IPS-20b (cell line): ENCODE measurements at regions not wholly inside any gene's neighbourhood (a gene's known extent, or its start where the extent isn't known, plus 50 kb on each side); places are given as distances from the start of the nearest gene placed in this dataset.
"Not testable (repeated sequence)": the region's sequence is repeated elsewhere in the genome, so short reads cannot be mapped to it uniquely, and the experiment has no call there.

ENCODE experiments used
- H3K27ac ChIP-seq: one replicate; pipeline ENCODE4 v1.5.1; 2013; ENCODE audit warnings: low read length
- H3K27me3 ChIP-seq: 2 replicates; pipeline ENCODE4 v1.6.1; 2013; ENCODE audit warnings: mild to moderate bottlenecking, low read length, inconsistent platforms; ENCODE audit not compliant: insufficient read depth
- H3K36me3 ChIP-seq: 2 replicates; pipeline ENCODE4 v1.6.1; 2013; ENCODE audit warnings: low read depth, mild to moderate bottlenecking, inconsistent platforms, low read length, moderate library complexity; ENCODE audit not compliant: insufficient read depth
- H3K4me1 ChIP-seq: 2 replicates; pipeline ENCODE4 v1.6.1; 2013; ENCODE audit warnings: mild to moderate bottlenecking, control low read depth, inconsistent platforms, low read length, moderate library complexity; ENCODE audit not compliant: insufficient read depth
- H3K4me3 ChIP-seq: 2 replicates; pipeline ENCODE4 v1.5.1; 2013; ENCODE audit warnings: mild to moderate bottlenecking, low read length, inconsistent platforms
- H3K9ac ChIP-seq: 2 replicates; pipeline ENCODE4 v1.6.1; 2013; ENCODE audit warnings: low read depth, mild to moderate bottlenecking, inconsistent platforms, low read length, moderate library complexity
- H3K9me3 ChIP-seq: 2 replicates; pipeline ENCODE4 v1.6.1; 2013; ENCODE audit warnings: mild to moderate bottlenecking, low read depth, low read length, inconsistent platforms; ENCODE audit not compliant: insufficient read depth

DNA sequence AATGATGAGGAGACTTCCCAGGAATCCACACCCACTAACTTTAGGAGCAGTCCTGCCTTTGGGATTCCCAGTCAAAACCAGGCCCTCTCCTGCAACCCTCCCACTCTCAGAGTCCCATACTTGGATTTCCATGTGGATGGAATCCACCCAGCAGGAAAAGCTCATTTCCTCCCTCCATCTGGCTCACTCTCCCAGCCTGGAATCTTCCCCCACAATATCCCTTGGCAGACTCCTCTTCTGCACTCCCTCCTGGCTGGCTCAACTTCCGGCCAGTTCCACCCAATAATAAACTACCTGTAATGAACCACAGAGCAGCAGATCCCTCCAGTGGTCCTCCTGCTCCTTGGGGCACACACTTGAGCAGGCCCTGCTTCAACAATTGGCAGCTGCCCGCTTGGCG lies 102.8 kb upstream of the EGLN3 start:
- no peaks in the 10 kb centered on the region for H3K4me1 ChIP-seq
- H3K9me3 ChIP-seq: no peaks in the 10 kb centered on the region
- H3K4me3 ChIP-seq: no peak overlapping the region
- no peak overlapping the region for H3K9ac ChIP-seq
- peaks cover 3% of the 10 kb centered on the region for H3K27me3 ChIP-seq
- H3K27ac ChIP-seq: no peak overlapping the region
- no peaks in the 10 kb centered on the region for H3K36me3 ChIP-seq

DNA sequence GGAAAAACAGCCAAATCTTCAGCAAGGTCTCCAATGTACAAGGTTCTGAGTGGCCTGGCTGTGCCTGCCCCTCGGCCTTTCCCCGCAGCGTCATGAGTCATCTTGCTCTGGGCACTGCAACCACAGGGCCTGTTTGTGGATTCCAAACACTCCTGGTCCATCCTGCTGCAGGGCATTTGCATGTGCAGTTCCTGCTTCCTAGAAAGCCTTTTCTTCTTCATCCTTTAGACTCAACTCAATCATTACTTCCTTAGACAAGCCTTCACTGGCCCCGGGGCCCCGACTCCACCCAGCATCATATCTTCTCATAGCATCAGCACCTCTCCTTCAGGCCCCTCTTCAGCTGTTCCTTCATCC lies 101.8 kb upstream of the EGLN3 start:
- Histone ChIP-seq H3K36me3 (no peaks in the 10 kb centered on the region), H3K9ac (no peak overlapping the region), H3K4me1 (no peaks in the 10 kb centered on the region), H3K9me3 (no peaks in the 10 kb centered on the region), H3K27ac (no peak overlapping the region), H3K27me3 (no peaks in the 10 kb centered on the region), H3K4me3 (no peak overlapping the region)

DNA sequence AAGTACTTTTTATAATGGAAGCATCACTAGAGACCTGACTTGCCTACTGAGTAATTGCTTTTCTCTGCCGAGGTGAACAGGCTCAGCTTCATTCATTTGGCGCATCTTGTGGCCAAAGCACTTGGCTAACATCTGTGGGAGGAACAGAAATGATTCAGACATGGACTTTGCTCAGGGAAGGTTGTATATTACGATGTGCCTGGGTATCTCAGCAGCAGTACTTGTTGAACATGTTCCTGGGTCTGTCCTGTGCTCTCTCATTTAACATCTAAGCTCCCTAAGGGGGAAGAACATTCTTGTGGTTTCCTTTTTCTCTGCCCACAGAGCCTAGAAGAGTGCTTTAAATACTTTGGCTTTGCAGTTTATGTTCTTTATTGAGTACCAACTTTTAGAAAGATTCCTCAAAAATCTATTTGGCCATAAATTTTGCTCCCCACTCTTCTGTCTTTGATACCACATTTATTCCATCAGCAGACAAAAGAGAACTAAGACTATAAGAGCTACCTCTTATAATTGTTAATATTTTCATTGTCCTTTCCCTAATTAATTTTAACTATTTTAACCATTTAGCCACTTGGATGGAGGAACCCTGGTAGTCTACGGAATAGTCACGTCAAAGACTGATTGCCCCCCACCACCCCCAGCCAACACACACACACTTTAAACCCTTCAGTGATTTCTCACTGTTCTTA lies 101.2 kb upstream of the EGLN3 start:
- H3K4me3 ChIP-seq: no peak overlapping the region
- no peaks in the 10 kb centered on the region for H3K9me3 ChIP-seq
- H3K36me3 ChIP-seq: no peaks in the 10 kb centered on the region
- no peak overlapping the region for H3K27ac ChIP-seq
- H3K4me1 ChIP-seq: no peaks in the 10 kb centered on the region
- H3K9ac ChIP-seq: no peak overlapping the region
- H3K27me3 ChIP-seq: no peaks in the 10 kb centered on the region

DNA sequence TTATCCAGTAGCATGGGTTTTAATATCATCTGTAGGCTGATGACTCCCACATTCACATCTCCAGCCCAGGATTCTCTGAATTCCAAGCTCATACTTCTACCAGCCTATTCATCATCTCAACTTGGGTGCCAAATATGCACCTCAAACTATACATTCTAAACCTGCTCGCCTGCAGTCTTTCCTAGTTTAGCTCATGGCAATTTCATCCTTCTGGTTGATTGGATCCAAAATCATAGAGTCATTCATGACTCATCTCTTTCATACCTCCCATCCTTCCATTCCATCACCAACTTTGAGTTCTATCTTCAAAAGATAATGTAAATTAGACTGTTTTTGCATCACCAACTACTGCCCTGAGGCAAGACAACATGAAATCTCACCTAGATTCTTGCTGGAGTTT lies 99.7 kb upstream of the EGLN3 start:
- no peaks in the 10 kb centered on the region for H3K4me1 ChIP-seq
- H3K4me3 ChIP-seq: no peak overlapping the region
- no peak overlapping the region for H3K9ac ChIP-seq
- no peak overlapping the region for H3K27ac ChIP-seq
- H3K27me3 ChIP-seq: no peaks in the 10 kb centered on the region
- no peaks in the 10 kb centered on the region for H3K36me3 ChIP-seq
- H3K9me3 ChIP-seq: no peaks in the 10 kb centered on the region

DNA sequence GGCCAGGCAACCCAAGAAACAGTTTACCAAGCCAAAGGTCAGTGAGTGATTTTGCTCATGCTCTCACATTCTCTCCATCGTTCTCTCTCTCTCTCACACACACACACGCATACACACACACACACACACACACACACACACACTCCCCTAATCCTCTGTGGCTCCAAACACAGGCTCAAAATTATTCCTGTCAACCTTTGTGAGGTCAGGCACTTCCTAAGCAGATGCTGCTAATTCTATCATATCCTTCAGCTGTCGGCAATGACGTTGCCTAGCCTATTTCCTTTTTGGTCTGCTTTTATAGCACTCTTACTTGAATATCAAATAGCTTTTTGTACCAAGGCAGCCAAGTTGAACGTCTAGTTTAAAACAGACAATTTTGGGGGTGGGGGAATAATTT lies 98.9 kb upstream of the EGLN3 start:
- no peak overlapping the region for H3K4me3 ChIP-seq
- H3K27me3 ChIP-seq: no peaks in the 10 kb centered on the region
- H3K9me3 ChIP-seq: no peaks in the 10 kb centered on the region
- no peaks in the 10 kb centered on the region for H3K36me3 ChIP-seq
- H3K4me1 ChIP-seq: no peaks in the 10 kb centered on the region
- no peak overlapping the region for H3K27ac ChIP-seq
- no peak overlapping the region for H3K9ac ChIP-seq

DNA sequence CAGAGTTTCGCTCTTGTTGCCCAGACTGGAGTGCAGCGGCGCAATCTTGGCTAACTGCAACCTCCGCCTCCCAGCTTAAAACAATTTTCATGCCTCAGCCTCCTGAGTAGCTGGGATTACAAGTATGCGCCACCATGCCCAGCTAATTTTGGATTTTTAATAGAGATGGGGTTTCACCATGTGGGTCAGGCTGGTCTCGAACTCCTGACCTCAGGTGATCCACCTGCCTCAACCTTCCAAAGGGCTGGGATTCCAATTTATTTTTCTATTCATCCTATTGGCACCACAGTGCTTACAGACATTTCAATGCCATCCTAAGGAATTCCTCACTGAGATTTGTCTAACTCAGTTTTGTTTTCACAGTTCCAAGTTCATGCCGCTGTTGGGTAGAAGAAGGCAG lies 98.3 kb upstream of the EGLN3 start:
- not testable (repeated sequence) for H3K4me3 ChIP-seq, H3K36me3 ChIP-seq, H3K4me1 ChIP-seq, H3K9me3 ChIP-seq, H3K27ac ChIP-seq, H3K9ac ChIP-seq, H3K27me3 ChIP-seq

DNA sequence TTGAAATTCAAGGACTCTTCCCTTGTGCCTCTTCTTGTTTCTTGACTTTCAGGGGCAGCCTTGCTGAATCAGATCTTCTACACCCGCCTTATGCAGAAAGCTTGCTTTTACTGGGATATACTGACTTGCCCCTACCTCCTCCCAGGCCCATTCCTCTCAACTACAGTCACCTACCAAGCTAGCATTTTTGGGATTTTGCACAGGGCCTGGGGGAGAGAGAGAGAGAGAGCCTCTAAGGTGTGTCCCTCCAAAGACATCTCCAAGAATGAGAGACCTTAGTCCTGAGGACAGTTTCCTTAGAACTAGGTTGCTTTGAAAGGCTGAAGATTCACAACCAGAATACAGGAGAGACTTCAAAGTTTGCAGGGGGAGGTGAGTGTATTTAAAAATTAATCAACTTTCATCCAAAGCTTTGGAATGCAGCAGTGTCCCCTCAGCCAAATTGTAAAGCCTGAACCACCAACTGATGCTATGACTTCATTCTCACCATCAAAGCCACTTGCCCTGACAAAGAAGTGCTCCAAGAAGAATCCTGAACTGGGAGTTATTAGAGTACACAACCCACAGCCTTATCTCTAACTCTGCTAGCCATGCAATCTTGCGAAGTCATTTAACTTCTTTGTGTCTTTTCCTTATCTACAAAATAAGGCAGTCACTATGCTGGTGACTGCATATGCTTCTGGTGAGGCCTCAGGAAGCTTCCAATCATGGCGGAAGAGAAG lies 96.1 kb upstream of the EGLN3 start:
- peaks cover 6% of the 10 kb centered on the region; the same call in 1 of the 2 replicates for H3K4me1 ChIP-seq
- no peaks in the 10 kb centered on the region for H3K36me3 ChIP-seq
- no peaks in the 10 kb centered on the region for H3K27me3 ChIP-seq
- H3K4me3 ChIP-seq: no peak overlapping the region
- H3K9ac ChIP-seq: no peak overlapping the region
- no peak overlapping the region for H3K27ac ChIP-seq
- H3K9me3 ChIP-seq: no peaks in the 10 kb centered on the region

DNA sequence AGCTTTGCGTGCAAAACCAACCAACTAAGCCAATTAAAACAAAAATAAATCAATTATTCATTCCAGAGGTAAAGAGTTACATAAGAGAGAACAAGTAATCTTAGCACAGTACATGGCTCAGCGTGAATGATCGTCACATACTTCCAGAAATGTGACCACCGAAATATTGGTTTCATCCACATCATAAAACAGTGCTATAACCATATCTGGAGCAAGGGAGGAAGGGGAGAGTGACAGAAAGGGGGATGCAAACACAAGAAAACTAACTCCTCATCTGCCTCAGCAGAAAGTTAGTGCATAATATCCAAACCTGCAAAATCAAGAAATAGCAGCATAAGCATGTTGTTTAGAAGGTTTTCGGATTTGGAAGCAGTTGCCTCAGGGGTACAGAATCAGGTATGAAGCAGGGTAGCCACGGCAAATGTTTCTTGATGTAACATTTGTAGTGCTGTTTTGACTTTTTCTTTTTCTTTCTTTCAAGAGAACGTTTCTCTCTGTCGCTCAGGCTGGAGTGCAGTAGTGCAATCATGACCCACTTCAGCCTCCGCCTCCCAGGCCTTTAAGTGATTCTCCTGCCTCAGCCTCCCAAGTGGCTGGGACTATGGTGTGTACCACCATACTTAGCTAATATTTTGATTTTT lies 93.9 kb upstream of the EGLN3 start:
- no peaks in the 10 kb centered on the region for H3K36me3 ChIP-seq
- peaks cover 6% of the 10 kb centered on the region; the same call in 1 of the 2 replicates for H3K4me1 ChIP-seq
- H3K4me3 ChIP-seq: no peak overlapping the region
- no peak overlapping the region for H3K27ac ChIP-seq
- H3K9ac ChIP-seq: no peak overlapping the region
- H3K9me3 ChIP-seq: no peaks in the 10 kb centered on the region
- no peaks in the 10 kb centered on the region for H3K27me3 ChIP-seq

DNA sequence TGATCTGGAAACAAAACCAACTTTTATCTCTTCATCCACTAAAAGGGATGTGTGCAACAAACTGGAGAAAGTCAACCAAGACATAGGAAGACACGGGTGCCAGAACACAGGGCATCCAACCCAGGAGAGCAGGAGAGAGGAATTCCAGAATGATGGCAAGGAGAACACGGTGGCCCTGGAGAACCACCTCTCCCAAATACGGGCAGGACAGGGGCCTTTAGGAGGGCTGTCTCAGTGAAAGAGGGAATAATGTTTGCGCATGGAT lies 93.4 kb upstream of the EGLN3 start:
- Histone ChIP-seq H3K27me3 (no peaks in the 10 kb centered on the region), H3K4me3 (no peak overlapping the region), H3K4me1 (peaks cover 6% of the 10 kb centered on the region; the same call in 1 of the 2 replicates), H3K36me3 (no peaks in the 10 kb centered on the region), H3K27ac (no peak overlapping the region), H3K9me3 (no peaks in the 10 kb centered on the region), H3K9ac (no peak overlapping the region)

DNA sequence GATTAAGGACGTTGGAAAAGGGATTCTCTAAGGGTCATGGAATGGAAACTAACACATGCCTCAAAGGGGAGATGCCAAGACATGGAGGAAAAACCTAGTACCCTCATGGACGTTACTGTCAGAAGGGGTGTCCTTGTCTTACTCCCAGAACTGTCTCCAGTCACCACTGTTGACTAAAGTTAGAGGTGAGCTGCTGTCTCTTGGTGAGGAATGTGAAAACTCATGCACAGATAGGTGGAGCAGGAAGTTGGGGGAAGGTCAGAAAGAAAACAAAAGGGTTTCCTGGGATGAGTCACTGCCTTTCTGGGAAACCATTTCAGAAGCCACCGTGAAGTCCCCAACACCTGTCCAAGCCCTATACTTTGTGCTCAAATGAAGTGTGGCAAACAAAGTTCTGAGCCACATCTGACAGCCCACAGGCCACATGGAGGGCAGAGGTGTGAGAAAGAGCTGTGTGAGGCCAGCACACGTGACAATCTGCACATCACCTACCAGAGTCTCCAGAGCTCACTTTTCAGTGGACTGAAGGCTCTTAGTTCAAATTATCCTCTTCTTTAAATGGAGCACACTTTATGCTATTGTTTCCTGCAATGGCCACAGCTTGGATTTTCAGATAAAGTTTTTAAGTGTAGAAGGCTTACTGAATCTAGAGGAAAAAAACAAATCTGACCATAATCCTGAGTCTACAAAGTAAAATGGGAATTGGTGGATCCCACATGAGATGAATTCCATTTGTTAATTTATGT lies 92.9 kb upstream of the EGLN3 start:
- Histone ChIP-seq H3K9ac (no peak overlapping the region), H3K4me3 (no peak overlapping the region), H3K36me3 (no peaks in the 10 kb centered on the region), H3K27me3 (no peaks in the 10 kb centered on the region), H3K4me1 (peaks cover 6% of the 10 kb centered on the region; the same call in 1 of the 2 replicates), H3K9me3 (no peaks in the 10 kb centered on the region), H3K27ac (no peak overlapping the region)

DNA sequence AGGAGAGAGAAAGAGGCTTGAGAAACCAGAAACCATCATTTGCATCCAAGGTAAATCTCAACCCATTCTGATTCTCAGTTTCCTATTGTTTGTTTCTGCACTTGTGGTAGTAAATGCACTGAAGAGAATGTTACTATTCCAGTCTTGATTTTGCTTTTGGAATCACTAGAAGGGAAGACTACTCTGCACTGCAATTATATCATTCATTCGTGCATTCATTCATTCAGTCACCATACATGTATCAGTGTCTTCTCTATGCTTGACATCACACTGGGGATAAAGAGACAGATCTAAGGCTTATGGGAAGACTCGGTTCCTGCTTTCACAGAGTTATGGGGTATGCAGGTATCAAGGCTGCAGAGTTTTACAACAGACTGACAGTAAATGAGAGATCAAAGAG lies 90.3 kb upstream of the EGLN3 start:
- H3K27me3 ChIP-seq: no peaks in the 10 kb centered on the region
- H3K9me3 ChIP-seq: no peaks in the 10 kb centered on the region
- no peak overlapping the region for H3K9ac ChIP-seq
- no peak overlapping the region for H3K27ac ChIP-seq
- peaks cover 6% of the 10 kb centered on the region; the same call in 1 of the 2 replicates for H3K4me1 ChIP-seq
- no peak overlapping the region for H3K4me3 ChIP-seq
- H3K36me3 ChIP-seq: no peaks in the 10 kb centered on the region
